ENCODE measurements at regions not wholly inside any gene's neighbourhood (a gene's known extent, or its start where the extent isn't known, plus 50 kb on each side); places are given as distances from the start of the nearest gene placed in this dataset.

- no peak for FAIRE-seq
- no peaks in the 10 kb centered on the region for H3K36me3 ChIP-seq (ENCODE audit: control insufficient read depth in 2 of 3, insufficient read depth in 3 of 3, low read length in 3 of 3)
- no peak overlapping the region for H3K9ac ChIP-seq (ENCODE audit: low read length in 3 of 3)
- no peak overlapping the region for H3K27ac ChIP-seq (ENCODE audit: low read depth in 2 of 2, low read length in 2 of 2)
- DNase-seq: no peak
- no peaks in the 10 kb centered on the region for H3K9me3 ChIP-seq (ENCODE audit: control insufficient read depth in 2 of 3, insufficient read depth in 1 of 3, low read length in 3 of 3)
- H3K27me3 ChIP-seq (ENCODE audit: control insufficient read depth, insufficient read depth, low read length): no peaks in the 10 kb centered on the region
- intact Hi-C loops (cut with DNase I): no loop called here
- no peak overlapping the region for H3K4me3 ChIP-seq (ENCODE audit: low read length in 3 of 3)
- H3K4me1 ChIP-seq (ENCODE audit: control insufficient read depth in 2 of 3, insufficient read depth in 2 of 3, low read depth in 1 of 3, low read length in 3 of 3): no peaks in the 10 kb centered on the region
- TF ChIP-seq, protein P1, sequence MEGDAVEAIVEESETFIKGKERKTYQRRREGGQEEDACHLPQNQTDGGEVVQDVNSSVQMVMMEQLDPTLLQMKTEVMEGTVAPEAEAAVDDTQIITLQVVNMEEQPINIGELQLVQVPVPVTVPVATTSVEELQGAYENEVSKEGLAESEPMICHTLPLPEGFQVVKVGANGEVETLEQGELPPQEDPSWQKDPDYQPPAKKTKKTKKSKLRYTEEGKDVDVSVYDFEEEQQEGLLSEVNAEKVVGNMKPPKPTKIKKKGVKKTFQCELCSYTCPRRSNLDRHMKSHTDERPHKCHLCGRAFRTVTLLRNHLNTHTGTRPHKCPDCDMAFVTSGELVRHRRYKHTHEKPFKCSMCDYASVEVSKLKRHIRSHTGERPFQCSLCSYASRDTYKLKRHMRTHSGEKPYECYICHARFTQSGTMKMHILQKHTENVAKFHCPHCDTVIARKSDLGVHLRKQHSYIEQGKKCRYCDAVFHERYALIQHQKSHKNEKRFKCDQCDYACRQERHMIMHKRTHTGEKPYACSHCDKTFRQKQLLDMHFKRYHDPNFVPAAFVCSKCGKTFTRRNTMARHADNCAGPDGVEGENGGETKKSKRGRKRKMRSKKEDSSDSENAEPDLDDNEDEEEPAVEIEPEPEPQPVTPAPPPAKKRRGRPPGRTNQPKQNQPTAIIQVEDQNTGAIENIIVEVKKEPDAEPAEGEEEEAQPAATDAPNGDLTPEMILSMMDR (IDR thresholded peaks at IDR 0.05; ENCODE audit: borderline replicate concordance, extremely low read depth, insufficient read depth): no peak
Measured at GRCh38 chr3:30098653-30099455, 507.5 kb upstream of the TGFBR2 start.

- H3K36me3 ChIP-seq (ENCODE audit: control insufficient read depth in 2 of 3, insufficient read depth in 3 of 3, low read length in 3 of 3): no peaks in the 10 kb centered on the region
- no peak for DNase-seq
- H3K4me1 ChIP-seq (ENCODE audit: control insufficient read depth in 2 of 3, insufficient read depth in 2 of 3, low read depth in 1 of 3, low read length in 3 of 3): no peaks in the 10 kb centered on the region
- TF ChIP-seq, protein P1 (IDR thresholded peaks at IDR 0.05; ENCODE audit: borderline replicate concordance, extremely low read depth, insufficient read depth): no peak
- no peaks in the 10 kb centered on the region for H3K27me3 ChIP-seq (ENCODE audit: control insufficient read depth, insufficient read depth, low read length)
- no peak overlapping the region for H3K4me3 ChIP-seq (ENCODE audit: low read length in 3 of 3)
- FAIRE-seq: no peak
- H3K27ac ChIP-seq (ENCODE audit: low read depth in 2 of 2, low read length in 2 of 2): no peak overlapping the region
- H3K9me3 ChIP-seq (ENCODE audit: control insufficient read depth in 2 of 3, insufficient read depth in 1 of 3, low read length in 3 of 3): no peaks in the 10 kb centered on the region
- intact Hi-C loops (cut with DNase I): no loop called here
- no peak overlapping the region for H3K9ac ChIP-seq (ENCODE audit: low read length in 3 of 3)
Measured at GRCh38 chr3:30102356-30102755, 504.0 kb upstream of the TGFBR2 start.

DNA sequence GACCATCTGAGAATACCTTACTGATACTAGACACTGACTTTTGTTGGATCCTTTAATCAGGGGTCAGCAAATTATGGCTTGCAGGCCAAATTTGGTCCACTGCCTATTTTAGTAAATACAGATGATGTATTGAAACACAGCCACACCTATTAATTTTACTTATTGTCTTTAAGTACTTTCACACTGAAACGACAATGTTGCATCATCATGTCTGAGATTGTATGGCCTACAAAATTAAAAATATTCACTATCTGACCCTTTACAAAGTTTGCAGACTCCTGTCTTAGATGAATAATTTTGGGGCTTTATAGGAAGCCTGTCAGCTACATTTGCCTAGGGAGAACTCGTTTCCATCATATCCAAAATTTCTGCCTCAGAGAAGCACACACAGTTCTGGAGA is 503.2 kb upstream of the TGFBR2 start:
- TF ChIP-seq, protein P1 (IDR thresholded peaks at IDR 0.05; ENCODE audit: borderline replicate concordance, extremely low read depth, insufficient read depth): no peak
- no peak for FAIRE-seq

More for the DNA sequence above, 503.2 kb upstream of the TGFBR2 start:
- H3K4me3 ChIP-seq (ENCODE audit: low read length in 3 of 3): no peak overlapping the region
- H3K27ac ChIP-seq (ENCODE audit: low read depth in 2 of 2, low read length in 2 of 2): no peak overlapping the region
- no peak overlapping the region for H3K9ac ChIP-seq (ENCODE audit: low read length in 3 of 3)
- DNase-seq: no peak
- intact Hi-C loops (cut with DNase I): no loop called here
- H3K4me1 ChIP-seq (ENCODE audit: control insufficient read depth in 2 of 3, insufficient read depth in 2 of 3, low read depth in 1 of 3, low read length in 3 of 3): no peaks in the 10 kb centered on the region
- no peaks in the 10 kb centered on the region for H3K36me3 ChIP-seq (ENCODE audit: control insufficient read depth in 2 of 3, insufficient read depth in 3 of 3, low read length in 3 of 3)
- H3K27me3 ChIP-seq (ENCODE audit: control insufficient read depth, insufficient read depth, low read length): no peaks in the 10 kb centered on the region
- no peaks in the 10 kb centered on the region for H3K9me3 ChIP-seq (ENCODE audit: control insufficient read depth in 2 of 3, insufficient read depth in 1 of 3, low read length in 3 of 3)
